ENCODE measurements at regions not wholly inside any gene's neighbourhood (a gene's known extent, or its start where the extent isn't known, plus 50 kb on each side); places are given as distances from the start of the nearest gene placed in this dataset.

GRCh38 chr1:163837206-163837605 lies 515.5 kb downstream of the NUF2 start:
- TF ChIP-seq CTCF (IDR thresholded peaks at IDR 0.05): no peak
- TF ChIP-seq POLR2A (IDR thresholded peaks at IDR 0.05): no peak
- no peak for TF ChIP-seq POLR2AphosphoS5 (IDR thresholded peaks at IDR 0.05)

Data from upper lobe of left lung (tissue), 4 donors.